ENCODE measurements at regions not wholly inside any gene's neighbourhood (a gene's known extent, or its start where the extent isn't known, plus 50 kb on each side); places are given as distances from the start of the nearest gene placed in this dataset.
"Not testable (repeated sequence)": the region's sequence is repeated elsewhere in the genome, so short reads cannot be mapped to it uniquely, and the experiment has no call there.

- no peak for DNase-seq (ENCODE audit: low read depth)
- TF ChIP-seq MYC (IDR thresholded peaks at IDR 0.05; ENCODE audit: low read depth, low read length) (no peak), POLR2A (IDR thresholded peaks at IDR 0.05; ENCODE audit: extremely low read depth, insufficient read length) (no peak)
- TF ChIP-seq, protein P1, sequence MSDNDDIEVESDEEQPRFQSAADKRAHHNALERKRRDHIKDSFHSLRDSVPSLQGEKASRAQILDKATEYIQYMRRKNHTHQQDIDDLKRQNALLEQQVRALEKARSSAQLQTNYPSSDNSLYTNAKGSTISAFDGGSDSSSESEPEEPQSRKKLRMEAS (IDR thresholded peaks at IDR 0.05; ENCODE audit: low read depth, low read length) = no peak
- TF ChIP-seq, protein P2, sequence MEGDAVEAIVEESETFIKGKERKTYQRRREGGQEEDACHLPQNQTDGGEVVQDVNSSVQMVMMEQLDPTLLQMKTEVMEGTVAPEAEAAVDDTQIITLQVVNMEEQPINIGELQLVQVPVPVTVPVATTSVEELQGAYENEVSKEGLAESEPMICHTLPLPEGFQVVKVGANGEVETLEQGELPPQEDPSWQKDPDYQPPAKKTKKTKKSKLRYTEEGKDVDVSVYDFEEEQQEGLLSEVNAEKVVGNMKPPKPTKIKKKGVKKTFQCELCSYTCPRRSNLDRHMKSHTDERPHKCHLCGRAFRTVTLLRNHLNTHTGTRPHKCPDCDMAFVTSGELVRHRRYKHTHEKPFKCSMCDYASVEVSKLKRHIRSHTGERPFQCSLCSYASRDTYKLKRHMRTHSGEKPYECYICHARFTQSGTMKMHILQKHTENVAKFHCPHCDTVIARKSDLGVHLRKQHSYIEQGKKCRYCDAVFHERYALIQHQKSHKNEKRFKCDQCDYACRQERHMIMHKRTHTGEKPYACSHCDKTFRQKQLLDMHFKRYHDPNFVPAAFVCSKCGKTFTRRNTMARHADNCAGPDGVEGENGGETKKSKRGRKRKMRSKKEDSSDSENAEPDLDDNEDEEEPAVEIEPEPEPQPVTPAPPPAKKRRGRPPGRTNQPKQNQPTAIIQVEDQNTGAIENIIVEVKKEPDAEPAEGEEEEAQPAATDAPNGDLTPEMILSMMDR (IDR thresholded peaks at IDR 0.05; ENCODE audit: low read depth, low read length) = no peak
- H3K4me3 ChIP-seq (ENCODE audit: low read depth, low read length) = no peak overlapping the region
Observed at GRCh38 chr18:6520901-6521300, 106.2 kb upstream of the L3MBTL4 start.

- peak; percentile 46 for DNase-seq (ENCODE audit: low read depth)
- H3K4me3 ChIP-seq (ENCODE audit: low read depth, low read length) = no peak overlapping the region
- TF ChIP-seq, protein P1 (IDR thresholded peaks at IDR 0.05; ENCODE audit: low read depth, low read length) = no peak
- TF ChIP-seq, protein P2 (IDR thresholded peaks at IDR 0.05; ENCODE audit: low read depth, low read length) = peak; percentile 86
Observed at GRCh38 chr18:6521803-6522418, 107.2 kb upstream of the L3MBTL4 start.

DNA sequence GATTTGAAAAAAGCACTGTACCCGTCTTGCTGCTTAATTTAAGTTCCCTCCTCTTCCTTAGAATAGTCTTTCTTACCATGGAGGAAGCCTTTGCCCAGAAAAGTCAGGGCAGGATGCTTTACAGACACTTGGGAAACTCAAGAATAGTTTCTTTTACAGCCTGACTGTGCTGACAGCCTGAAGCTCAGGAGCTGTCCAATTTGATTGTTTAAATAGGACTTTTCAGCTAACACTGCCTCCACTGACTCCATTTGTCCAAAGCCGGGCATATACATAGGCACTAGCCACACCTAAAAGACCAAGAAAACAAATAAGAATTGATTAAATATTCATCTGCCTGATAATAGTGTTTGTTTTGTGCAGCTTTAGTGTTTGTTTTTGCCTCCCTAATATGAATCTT is 110.9 kb upstream of the L3MBTL4 start:
- no peak for DNase-seq (ENCODE audit: low read depth)
- TF ChIP-seq, protein P2 (IDR thresholded peaks at IDR 0.05; ENCODE audit: low read depth, low read length) = no peak
- TF ChIP-seq, protein P1 (IDR thresholded peaks at IDR 0.05; ENCODE audit: low read depth, low read length) = no peak
- TF ChIP-seq POLR2A (IDR thresholded peaks at IDR 0.05; ENCODE audit: extremely low read depth, insufficient read length) = no peak
- no peak for TF ChIP-seq MYC (IDR thresholded peaks at IDR 0.05; ENCODE audit: low read depth, low read length)
- H3K4me3 ChIP-seq (ENCODE audit: low read depth, low read length) = no peak overlapping the region

DNA sequence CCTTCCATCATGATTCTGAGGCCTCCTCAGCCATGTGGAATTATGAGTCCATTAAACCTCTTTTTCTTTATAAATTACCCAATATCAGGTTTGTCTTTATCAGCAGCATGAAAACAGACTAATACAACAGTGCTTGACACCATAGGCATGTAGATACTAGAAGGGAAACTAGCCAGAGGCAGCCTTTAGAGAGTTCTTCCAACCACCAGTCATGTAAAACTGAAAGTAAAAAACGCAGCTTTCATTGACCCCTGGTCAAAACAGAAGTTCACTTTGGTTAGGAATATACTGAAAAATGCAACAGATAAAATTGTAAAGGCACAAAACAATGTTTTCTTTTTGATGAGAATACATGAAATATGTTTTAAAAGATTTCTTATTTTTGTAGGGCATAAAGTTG is 122.8 kb upstream of the L3MBTL4 start:
- no peak for DNase-seq (ENCODE audit: low read depth)
- TF ChIP-seq POLR2A (IDR thresholded peaks at IDR 0.05; ENCODE audit: extremely low read depth, insufficient read length) (no peak), MYC (IDR thresholded peaks at IDR 0.05; ENCODE audit: low read depth, low read length) (no peak)
- TF ChIP-seq, protein P1 (IDR thresholded peaks at IDR 0.05; ENCODE audit: low read depth, low read length) = no peak
- TF ChIP-seq, protein P2 (IDR thresholded peaks at IDR 0.05; ENCODE audit: low read depth, low read length) = no peak
- H3K4me3 ChIP-seq (ENCODE audit: low read depth, low read length) = no peak overlapping the region

- peak; percentile 5 for DNase-seq (ENCODE audit: low read depth)
- TF ChIP-seq, protein P2 (IDR thresholded peaks at IDR 0.05; ENCODE audit: low read depth, low read length) = peak; percentile 13
Observed at GRCh38 chr18:6541131-6541679, 126.5 kb upstream of the L3MBTL4 start.

GRCh38 chr18:6542296-6542695 is 127.6 kb upstream of the L3MBTL4 start:
- TF ChIP-seq, protein P1 (IDR thresholded peaks at IDR 0.05; ENCODE audit: low read depth, low read length) = no peak
- TF ChIP-seq, protein P2 (IDR thresholded peaks at IDR 0.05; ENCODE audit: low read depth, low read length) = no peak
- TF ChIP-seq POLR2A (IDR thresholded peaks at IDR 0.05; ENCODE audit: extremely low read depth, insufficient read length) = no peak
- no peak for TF ChIP-seq MYC (IDR thresholded peaks at IDR 0.05; ENCODE audit: low read depth, low read length)
- DNase-seq (ENCODE audit: low read depth) = no peak

More at GRCh38 chr18:6541131-6541679, 126.5 kb upstream of the L3MBTL4 start:
- not testable (repeated sequence) for H3K4me3 ChIP-seq (ENCODE audit: low read depth, low read length)

More at GRCh38 chr18:6542296-6542695, 127.6 kb upstream of the L3MBTL4 start:
- no peak overlapping the region for H3K4me3 ChIP-seq (ENCODE audit: low read depth, low read length)
